Myocyte (in vitro differentiated cells): ENCODE measurements at regions not wholly inside any gene's neighbourhood (a gene's known extent, or its start where the extent isn't known, plus 50 kb on each side); places are given as distances from the start of the nearest gene placed in this dataset.

Source experiments
- DNase-seq: peaks from one replicate; pipeline ENCODE4 v3.0.0-alpha.2; 2012; ENCODE audit warnings: low read depth

DNA sequence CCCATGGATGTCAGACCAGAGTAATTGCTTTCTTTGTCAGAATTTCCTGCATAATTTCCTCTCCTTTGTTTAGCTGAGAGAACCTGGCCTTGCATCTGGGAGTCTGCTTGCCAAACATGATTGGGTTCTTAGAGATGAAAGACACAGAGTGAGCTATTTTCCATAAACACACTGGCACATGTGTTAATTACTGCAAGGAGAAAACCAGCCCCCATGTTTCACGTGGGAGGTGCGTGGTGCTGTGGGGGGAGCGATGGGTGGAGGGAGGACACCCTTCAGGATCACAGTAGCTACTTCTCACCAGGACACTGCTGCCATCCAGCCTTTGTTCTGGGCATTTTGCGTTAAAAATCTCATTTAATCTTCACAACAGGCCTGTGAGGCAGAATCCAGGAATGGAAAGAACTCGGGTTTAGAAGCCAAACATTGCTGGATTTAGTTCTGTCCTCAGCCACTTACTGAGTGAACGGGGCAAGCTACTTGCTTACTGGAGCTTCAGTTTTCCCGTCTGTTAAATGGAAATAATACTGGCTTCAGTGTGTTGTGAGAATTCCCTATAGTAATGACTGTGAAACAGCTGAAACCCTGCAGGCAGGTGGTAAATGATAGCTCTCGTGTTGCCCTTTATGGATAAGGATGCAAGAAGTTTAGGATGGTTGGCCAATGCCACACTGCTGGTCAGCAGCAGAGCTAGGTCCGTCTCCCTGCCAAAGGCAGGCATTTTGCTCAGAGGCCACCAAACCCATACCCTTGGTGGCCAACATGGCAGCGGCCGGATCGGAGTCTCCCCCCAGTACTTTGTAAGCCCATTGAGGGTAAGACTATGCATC is 100.1 kb upstream of the ASAP2 start:
- DNase-seq: peak; percentile 5

DNA sequence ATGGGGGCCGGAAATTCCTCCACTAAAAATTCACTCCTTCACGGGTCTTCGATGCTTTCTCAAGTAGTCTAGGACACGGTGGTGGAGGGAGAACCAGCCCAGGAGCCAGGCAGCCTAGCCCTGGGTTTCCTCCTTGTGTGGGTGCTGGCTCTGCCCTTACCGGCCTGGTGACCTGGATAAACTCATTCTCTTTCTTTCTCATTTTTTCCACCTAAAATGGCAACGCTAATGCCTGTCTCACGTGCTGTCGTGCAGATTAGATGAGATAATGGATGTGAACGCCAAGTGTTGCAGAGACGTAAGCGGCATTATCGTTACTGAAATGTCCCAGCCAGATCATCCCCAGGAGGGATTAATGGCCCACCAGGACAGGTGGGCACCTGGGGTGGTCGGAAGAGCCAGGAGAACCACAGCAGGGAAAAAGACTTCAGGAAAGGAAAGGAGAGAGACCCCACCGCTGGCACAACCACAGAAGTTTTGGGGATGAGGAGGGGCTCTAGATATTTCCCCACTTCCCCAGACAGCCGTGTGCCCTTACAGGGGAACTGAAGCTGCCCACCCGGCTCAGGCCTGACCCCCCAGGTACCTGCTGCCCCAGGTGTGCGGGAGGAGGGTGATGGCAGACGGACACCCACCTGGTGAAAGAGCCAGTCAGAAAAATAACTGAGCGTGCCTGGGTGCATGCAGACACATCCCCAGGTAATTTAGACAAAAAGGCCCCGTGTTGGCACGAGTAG is 100.8 kb upstream of the ASAP2 start:
- DNase-seq: no peak

DNA sequence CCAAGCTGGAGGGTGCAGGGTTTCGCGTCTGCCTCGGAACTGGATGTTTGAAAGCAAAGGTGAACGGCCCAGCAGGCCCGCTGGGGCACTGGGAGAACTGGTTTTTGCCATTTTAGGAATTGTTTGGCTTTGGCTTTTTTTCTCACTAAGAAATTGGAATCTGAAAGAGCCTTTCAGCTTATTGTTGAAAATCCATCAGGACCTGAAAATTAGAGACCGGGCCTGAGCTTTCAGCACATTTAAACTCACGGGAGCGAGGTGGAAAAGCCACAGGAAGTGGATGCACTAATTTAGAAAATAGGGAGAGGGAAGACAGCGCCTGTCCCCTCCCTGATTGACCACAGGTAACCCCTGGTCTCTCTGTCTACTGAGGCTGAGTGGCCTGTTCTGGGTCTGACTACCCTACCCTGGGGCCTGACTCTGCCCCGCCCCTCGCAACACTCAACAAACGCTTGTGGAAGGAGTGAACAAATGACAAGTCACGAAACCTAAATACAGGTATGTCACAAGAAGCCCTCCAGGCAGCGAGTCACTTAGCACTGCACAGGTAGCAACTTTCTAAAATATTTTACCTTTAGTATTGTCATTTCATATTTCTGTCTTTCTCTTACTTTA is 100.3 kb upstream of the MBOAT2 start:
- DNase-seq: no peak

DNA sequence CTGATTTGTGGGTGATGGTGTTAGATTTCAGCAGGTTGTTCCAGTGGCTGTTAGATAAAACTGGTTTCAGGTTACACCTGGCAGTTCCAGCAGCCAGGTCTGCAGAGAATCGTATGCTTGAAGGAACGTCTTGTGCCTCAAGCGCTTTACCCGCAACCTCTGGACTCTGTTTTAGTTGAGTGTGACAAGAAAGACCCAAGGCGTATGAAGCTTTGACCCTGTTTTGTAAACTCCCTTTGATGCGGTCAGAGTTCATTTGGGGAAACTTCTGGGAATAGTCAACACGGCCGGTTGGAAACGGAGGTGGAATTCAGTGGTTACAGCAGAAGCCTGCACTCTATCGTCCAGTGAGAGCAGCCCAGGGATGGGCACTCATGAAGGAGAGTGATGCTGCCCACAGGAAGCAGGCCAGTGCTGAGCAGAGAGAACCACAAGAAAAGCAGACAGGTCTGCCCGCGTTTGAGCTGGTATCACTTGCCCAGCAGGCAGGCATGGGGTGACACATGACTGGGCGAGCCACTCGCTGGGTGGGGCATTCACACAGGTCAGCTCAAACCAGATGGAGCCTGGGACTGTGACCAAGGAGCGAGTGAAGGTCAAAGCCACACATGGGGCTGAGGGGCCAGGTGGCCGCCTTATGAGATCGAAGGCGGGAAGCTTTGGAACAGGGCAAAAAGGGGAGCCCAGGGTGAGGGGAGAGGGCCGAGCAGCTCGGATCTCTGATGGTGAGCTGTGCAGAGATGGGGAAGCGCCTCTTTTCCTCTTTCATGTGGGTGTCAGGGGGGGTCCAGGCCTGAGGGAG is 99.6 kb upstream of the MBOAT2 start:
- DNase-seq: peak; percentile 36

DNA sequence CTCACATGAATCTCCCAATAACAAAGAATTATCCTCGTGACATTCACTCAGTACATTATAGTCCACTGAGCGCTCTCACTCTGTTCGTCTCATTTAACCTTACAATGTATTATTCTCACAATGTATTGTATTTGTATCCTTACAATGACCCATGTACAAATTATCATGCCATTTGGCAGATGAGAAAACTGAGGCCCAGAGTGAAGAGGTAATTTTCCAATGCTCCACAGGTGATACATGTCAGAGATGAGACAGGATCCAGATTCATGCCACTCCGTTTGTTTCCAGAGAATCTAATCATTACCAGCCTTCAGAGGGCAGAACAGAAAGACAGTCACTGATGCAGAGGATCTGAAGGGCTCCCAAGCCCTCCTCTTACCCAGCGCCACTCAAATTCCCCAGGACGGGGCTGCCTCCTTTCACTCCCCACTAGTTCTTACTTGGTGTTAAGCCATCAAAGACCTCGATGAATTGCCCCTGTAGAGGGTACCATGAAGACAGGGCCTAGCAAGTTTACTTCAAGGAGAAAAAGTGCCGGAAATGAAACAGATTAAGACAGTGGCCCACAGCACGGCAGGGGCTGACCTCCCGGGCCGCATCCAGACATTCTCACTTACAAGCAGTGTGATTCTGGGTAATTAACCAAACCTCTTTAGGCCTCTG is 98.4 kb upstream of the MBOAT2 start:
- no peak for DNase-seq

- no peak for DNase-seq
Measured at GRCh38 chr2:9100080-9100876, 96.8 kb upstream of the MBOAT2 start.

DNA sequence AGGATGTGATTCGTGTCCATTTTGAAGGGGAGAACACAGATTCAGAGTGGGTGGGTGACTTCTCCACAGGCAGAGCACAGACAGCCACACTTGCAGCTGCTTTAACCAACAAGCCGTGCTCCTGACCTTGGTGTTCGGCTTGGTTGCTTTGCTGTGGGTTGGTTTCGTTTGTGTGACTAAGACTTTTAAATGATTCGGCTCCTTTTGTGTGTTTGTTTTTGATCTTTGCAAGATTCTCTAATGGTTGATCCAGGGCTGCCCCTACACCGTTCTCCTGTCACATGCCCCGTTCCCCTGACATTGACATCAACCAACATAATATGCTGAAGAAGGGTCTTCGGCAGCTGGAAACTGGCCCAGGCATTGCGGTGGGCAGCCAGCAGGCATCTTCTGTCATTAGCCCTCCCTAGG is 95.9 kb upstream of the MBOAT2 start:
- DNase-seq: peak; percentile 80

DNA sequence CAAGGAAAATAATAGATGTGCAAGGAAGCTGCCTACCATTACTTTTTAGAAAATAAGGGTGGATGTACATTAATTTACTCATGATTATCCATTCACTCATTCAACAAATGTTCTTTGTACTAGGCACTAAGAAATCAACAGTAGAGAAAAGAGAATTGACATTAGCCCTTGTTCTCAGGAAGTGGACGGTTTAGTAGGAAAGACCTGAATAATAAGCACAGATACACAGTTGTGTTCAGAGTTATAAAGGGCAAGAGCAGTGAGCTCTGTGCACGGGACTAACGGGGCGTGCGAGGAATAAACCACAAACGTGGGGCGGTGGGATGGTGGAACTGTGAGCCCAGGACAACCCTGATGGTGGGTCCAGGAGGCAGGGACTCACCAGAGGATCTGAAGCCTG is 94.4 kb upstream of the MBOAT2 start:
- DNase-seq: no peak

- peak; percentile 93 for DNase-seq
Measured at GRCh38 chr2:9097239-9097638, 93.8 kb upstream of the MBOAT2 start.

DNA sequence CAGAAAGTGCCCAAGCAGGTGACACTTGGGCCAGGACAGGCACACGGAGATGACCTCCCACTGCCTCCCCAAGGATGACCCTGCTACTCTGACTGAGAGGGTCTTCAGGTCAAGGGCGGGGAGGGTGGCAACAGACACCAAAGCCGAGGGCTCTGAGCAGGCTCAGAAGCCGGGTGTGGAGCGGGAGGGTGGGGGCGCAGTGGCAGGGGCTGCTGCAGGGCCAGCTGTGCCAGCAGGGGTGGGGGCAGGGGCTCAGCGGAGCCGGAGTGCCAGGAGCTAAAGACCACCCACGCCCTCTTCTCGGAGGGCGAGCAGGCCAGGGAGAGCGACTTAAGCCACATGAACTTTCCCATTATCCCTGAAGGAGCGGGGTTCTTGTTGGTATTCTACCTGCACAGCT is 93.3 kb upstream of the MBOAT2 start:
- no peak for DNase-seq

DNA sequence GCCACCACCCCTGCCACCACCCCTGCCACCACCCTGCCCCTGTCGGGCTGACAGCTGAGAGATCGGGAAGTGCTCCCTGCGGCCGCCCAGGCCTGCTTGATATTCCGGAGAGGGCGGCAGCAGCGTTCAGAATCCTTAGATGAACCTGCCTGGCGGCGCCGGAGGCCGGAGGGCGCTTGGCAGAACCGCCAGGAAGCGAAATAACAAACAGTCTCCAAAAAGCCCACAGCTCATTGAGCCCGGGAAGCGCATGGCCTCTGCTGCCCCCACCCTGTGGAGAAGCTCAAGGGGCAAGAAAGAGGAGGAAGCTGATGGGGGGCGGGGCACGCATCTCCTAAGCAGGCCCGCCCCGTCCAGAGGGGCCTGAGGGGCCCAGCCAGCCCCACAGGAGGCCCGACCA is 92.2 kb upstream of the MBOAT2 start:
- no peak for DNase-seq

- no peak for DNase-seq
Measured at GRCh38 chr2:9095226-9095625, 91.7 kb upstream of the MBOAT2 start.

DNA sequence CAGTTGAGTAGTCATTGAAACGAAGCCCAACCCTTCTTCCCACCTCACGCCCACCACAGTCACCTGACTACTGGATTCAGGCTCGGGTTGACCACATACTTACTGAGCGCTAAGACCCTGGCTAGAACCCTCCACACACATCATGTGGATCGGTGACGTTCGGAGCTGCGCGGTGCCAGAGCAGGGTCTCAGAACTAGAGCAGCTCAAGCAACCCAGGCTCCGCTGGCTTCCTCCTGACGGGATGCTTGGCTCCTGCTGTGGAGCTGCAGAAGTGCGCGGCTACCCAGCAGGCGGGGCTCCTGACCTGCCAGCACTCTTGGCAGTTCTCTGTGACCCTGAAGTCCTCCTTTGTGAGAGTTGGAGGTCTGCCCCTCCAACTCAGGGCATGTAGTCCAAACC is 90.6 kb upstream of the MBOAT2 start:
- no peak for DNase-seq

DNA sequence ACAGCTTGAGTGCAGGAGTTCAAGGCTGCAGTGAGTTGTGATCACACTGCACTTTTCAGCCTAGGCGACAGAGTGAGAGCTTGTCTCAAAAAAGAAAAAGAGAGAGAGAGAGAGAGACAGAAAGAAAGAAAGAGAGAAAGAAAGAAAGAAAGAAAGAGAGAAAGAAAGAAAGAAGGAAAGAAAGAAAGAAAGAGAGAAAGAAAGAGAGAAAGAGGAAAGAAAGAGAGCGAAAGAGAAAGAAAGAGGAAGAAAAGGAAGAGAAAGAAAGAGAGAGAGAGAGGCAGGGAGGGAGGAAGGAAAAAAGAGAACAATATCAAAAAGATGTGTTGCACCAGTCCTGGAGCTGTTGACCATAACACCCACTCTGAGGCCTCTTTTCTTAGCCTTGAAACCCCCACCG is 89.8 kb upstream of the MBOAT2 start:
- no peak for DNase-seq

DNA sequence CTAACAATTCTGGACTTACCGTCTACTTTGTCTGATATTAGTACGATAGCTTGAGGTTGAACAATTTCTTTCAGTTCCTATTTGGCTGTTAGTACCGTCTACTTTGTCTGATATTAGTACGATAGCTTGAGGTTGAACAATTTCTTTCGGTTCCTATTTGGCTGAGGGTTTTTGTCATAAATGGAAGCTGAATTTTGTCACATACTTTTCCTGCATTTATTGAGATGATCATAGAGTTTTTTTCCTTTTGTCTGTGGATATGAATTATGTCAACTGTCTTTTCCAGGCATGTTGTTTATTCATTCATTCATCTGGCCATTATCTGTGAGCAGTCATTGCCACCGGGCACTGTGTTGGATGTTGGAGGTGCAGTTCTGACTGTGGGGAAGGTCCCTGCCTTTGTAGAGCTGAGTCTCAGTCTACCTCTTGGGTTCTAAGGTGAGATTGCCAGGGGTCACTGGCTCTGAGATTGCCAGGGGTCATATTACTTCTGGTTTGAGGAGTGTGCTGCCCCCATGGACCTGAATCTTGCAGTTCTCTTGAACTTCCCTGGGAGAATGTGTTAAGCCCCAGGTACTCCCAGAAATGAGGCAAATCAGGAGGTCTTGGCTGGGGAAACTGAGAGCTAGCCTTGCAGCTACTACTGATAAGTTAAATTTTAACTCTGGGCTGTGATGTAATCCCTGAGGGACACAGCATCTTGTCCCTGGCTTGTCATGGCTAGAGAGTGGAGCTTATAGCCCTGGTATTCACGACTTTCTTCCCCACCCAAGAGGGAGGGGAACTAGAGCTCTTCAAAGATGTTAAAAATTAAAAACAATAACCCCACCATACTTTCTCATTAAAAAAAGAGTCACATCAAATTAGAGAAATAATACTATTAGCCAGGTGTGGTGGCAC is 89.1 kb upstream of the MBOAT2 start:
- DNase-seq: no peak

GRCh38 chr2:9091811-9092210 is 88.3 kb upstream of the MBOAT2 start:
- DNase-seq: no peak

GRCh38 chr2:9089831-9090230 is 86.3 kb upstream of the MBOAT2 start:
- no peak for DNase-seq

DNA sequence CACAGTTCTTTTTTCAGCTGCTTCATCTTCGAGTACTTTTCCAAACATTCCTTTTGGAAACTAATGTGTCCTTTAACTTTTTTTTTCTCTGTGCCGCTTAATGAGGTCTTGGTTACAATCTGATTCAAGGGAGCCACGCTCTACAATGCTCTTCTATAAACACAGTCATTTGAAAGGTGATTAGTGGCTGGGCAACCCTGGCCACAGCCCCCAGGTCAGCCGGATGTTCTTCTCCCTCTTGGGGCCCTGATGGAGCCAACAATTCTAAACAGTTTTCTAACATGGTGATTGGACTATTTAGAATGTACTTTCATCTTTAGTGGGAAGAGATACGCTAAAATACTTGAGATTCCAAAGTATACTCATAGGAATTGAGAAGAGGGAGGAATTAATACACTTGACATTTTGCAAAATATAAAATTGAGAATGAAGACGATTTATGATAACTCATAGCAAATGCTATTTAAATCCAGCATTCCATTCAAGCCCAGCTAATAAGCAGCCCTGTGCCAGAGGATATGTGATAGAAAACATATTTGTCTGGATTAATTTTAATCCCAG is 83.7 kb upstream of the MBOAT2 start:
- no peak for DNase-seq

- DNase-seq: no peak
Measured at GRCh38 chr2:9086465-9086864, 83.0 kb upstream of the MBOAT2 start.
